OCI-LY1 (cell line): ENCODE measurements at regions not wholly inside any gene's neighbourhood (a gene's known extent, or its start where the extent isn't known, plus 50 kb on each side); places are given as distances from the start of the nearest gene placed in this dataset.
A peak's percentile ranks its signal among the peaks of the same experiment; 100 is the strongest.

Experiments used
- H2AFZ ChIP-seq: fragments of 200-600 bp; sonication (generic), shearing (Covaris generic); 2 replicates; pipeline ENCODE4 v1.6.0; 2014; ENCODE audit warnings: antibody characterized with exemption, mild to moderate bottlenecking, low read length
- H3F3A ChIP-seq: fragments of 200-600 bp; sonication (generic), shearing (Covaris generic); 2 replicates; pipeline ENCODE4 v1.6.0; 2014; ENCODE audit warnings: mild to moderate bottlenecking, antibody characterized with exemption, low read length, moderate library complexity; ENCODE audit not compliant: insufficient read depth
- H3K27ac ChIP-seq: fragments of 200-600 bp; sonication (generic); 2 replicates; pipeline ENCODE4 v1.5.1; 2014; ENCODE audit warnings: low read length, mixed run types, mild to moderate bottlenecking, low read depth; ENCODE audit not compliant: poor library complexity, severe bottlenecking
- H3K27me3 ChIP-seq: fragments of 200-600 bp; sonication (generic); 2 replicates; pipeline ENCODE4 v1.6.0; 2014; ENCODE audit warnings: antibody characterized with exemption, mild to moderate bottlenecking, low read length, moderate library complexity; ENCODE audit not compliant: insufficient read depth
- H3K36me3 ChIP-seq: fragments of 200-600 bp; sonication (generic); 2 replicates; pipeline ENCODE4 v1.6.1; 2014; ENCODE audit warnings: mild to moderate bottlenecking, antibody characterized with exemption, low read length, moderate library complexity, mixed read lengths; ENCODE audit not compliant: insufficient read depth
- H3K4me1 ChIP-seq: fragments of 200-600 bp; sonication (generic); 2 replicates; pipeline ENCODE4 v1.5.1; 2014; ENCODE audit warnings: mild to moderate bottlenecking, low read length, moderate library complexity; ENCODE audit not compliant: insufficient read depth, severe bottlenecking
- H3K4me2 ChIP-seq: fragments of 200-600 bp; sonication (generic), shearing (Covaris generic); 2 replicates; pipeline ENCODE4 v1.6.1; 2014; ENCODE audit warnings: low read length
- H3K4me3 ChIP-seq: fragments of 200-600 bp; sonication (generic); 2 replicates; pipeline ENCODE4 v1.5.1; 2014; ENCODE audit warnings: low read length, low read depth, mild to moderate bottlenecking, mixed read lengths; ENCODE audit not compliant: poor library complexity, severe bottlenecking
- H3K79me2 ChIP-seq: fragments of 200-600 bp; shearing (Covaris generic); 2 replicates; pipeline ENCODE4 v1.6.1; 2016; ENCODE audit warnings: mixed run types, low read length, mixed read lengths; ENCODE audit not compliant: insufficient read depth
- H3K9ac ChIP-seq: fragments of 200-600 bp; sonication (generic), shearing (Covaris generic); 2 replicates; pipeline ENCODE4 v1.6.1; 2014; ENCODE audit warnings: mild to moderate bottlenecking, low read length, mixed read lengths
- H3K9me2 ChIP-seq: fragments of 200-600 bp; sonication (generic), shearing (Covaris generic); 2 replicates; pipeline ENCODE4 v1.6.1; 2014; ENCODE audit warnings: low read depth, mild to moderate bottlenecking, low read length, mixed read lengths
- H3K9me3 ChIP-seq: fragments of 200-600 bp; shearing (Covaris generic); 2 replicates; pipeline ENCODE4 v1.6.1; 2014; ENCODE audit warnings: low read length, mixed read lengths
- H4K20me1 ChIP-seq: fragments of 200-600 bp; sonication (generic), shearing (Covaris generic); 2 replicates; pipeline ENCODE4 v1.6.0; 2016; ENCODE audit warnings: mild to moderate bottlenecking, low read length; ENCODE audit not compliant: insufficient read depth
- EZH2 ChIP-seq: fragments of 200-600 bp; sonication (generic), shearing (Covaris generic); IDR thresholded peaks from 2 replicates; pipeline ENCODE4 v1.8.0; 2017; ENCODE audit warnings: borderline replicate concordance, mixed run types, mild to moderate bottlenecking, antibody characterized with exemption, low read length, moderate library complexity, mixed read lengths
- TF ChIP-seq, protein P1 (sequence below): fragments of 200-600 bp; sonication (generic), shearing (Covaris generic); IDR thresholded peaks from 2 replicates; pipeline ENCODE4 v1.5.1; 2017; ENCODE audit warnings: mild to moderate bottlenecking, antibody characterized with exemption, low read length, moderate library complexity, mixed read lengths

DNA sequence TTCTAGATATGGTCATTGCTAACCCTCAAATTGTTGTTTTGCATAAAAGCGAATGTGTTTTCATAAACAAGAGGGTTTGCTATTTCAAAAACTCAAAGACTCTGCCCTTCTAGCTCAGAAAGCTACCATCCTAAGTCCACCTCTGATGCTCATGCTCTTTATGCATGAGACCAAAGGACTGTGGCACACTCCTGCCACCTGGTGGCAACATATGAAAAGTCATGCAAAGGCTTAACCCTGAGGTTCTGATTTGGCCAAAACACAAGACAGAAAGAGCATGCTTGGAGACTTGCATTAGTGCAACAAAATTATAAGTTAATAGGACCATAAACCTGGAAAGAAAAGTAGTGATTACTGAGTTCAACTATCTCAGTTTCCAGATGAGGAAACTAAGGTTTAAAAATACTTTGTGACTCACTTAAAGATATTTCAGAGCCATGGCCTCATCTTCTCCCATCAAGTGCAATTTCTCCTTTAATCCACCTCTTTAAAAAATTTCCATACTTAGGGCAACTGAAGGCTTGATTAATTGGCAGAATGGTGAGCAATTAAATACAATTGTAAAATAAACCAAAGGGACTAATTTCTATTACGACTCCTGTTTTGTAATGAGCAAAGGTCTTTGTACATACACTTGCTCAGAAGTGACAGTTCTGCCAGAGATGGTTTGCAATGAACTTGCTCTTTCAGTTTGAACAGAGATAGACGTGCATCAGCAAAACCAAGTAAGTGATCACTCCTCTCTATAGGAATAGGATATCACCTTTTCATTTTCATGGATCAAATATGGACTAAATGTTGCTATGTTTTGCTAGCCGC lies 110.7 kb upstream of the RAD23B start:
- Histone ChIP-seq H3K36me3 (no peaks in the 10 kb centered on the region), H3K4me1 (no peaks in the 10 kb centered on the region), H3K27me3 (no peaks in the 10 kb centered on the region), H3K9me3 (no peaks in the 10 kb centered on the region), H3F3A (no peaks in the 10 kb centered on the region), H3K27ac (no peak overlapping the region), H3K79me2 (no peaks in the 10 kb centered on the region), H3K9ac (no peak overlapping the region), H4K20me1 (no peaks in the 10 kb centered on the region), H2AFZ (no peak overlapping the region), H3K4me2 (no peak overlapping the region), H3K9me2 (no peaks in the 10 kb centered on the region), H3K4me3 (no peak overlapping the region)
- no peak for TF ChIP-seq EZH2
- TF ChIP-seq, protein P1, sequence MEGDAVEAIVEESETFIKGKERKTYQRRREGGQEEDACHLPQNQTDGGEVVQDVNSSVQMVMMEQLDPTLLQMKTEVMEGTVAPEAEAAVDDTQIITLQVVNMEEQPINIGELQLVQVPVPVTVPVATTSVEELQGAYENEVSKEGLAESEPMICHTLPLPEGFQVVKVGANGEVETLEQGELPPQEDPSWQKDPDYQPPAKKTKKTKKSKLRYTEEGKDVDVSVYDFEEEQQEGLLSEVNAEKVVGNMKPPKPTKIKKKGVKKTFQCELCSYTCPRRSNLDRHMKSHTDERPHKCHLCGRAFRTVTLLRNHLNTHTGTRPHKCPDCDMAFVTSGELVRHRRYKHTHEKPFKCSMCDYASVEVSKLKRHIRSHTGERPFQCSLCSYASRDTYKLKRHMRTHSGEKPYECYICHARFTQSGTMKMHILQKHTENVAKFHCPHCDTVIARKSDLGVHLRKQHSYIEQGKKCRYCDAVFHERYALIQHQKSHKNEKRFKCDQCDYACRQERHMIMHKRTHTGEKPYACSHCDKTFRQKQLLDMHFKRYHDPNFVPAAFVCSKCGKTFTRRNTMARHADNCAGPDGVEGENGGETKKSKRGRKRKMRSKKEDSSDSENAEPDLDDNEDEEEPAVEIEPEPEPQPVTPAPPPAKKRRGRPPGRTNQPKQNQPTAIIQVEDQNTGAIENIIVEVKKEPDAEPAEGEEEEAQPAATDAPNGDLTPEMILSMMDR, result peak; percentile 88

DNA sequence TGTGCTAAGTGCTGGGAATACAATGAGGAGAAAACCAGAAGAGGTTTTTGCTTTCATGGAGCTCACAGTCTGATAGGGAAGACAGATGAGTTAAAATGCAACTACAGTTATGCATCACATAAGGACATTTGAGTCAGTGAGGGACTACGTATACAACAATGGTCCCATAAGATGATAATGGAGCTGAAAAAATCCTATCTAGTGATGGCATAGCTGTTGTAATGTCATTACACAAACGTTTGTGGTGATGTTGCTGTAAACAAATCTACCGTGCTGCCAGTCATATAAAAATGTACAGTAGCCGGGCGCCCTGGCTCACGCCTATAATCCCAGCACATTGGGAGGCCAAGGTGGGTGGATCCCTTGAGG lies 110.1 kb upstream of the RAD23B start:
- H3K36me3 ChIP-seq, result no peaks in the 10 kb centered on the region
- no peaks in the 10 kb centered on the region for H3F3A ChIP-seq
- TF ChIP-seq EZH2, result no peak
- TF ChIP-seq, protein P1, result no peak
- no peak overlapping the region for H3K27ac ChIP-seq
- H2AFZ ChIP-seq, result no peak overlapping the region
- H3K4me3 ChIP-seq, result no peak overlapping the region
- H3K9me2 ChIP-seq, result no peaks in the 10 kb centered on the region
- no peaks in the 10 kb centered on the region for H3K27me3 ChIP-seq
- H3K79me2 ChIP-seq, result no peaks in the 10 kb centered on the region
- H4K20me1 ChIP-seq, result no peaks in the 10 kb centered on the region
- no peak overlapping the region for H3K4me2 ChIP-seq
- H3K4me1 ChIP-seq, result no peaks in the 10 kb centered on the region
- no peak overlapping the region for H3K9ac ChIP-seq
- H3K9me3 ChIP-seq, result no peaks in the 10 kb centered on the region

DNA sequence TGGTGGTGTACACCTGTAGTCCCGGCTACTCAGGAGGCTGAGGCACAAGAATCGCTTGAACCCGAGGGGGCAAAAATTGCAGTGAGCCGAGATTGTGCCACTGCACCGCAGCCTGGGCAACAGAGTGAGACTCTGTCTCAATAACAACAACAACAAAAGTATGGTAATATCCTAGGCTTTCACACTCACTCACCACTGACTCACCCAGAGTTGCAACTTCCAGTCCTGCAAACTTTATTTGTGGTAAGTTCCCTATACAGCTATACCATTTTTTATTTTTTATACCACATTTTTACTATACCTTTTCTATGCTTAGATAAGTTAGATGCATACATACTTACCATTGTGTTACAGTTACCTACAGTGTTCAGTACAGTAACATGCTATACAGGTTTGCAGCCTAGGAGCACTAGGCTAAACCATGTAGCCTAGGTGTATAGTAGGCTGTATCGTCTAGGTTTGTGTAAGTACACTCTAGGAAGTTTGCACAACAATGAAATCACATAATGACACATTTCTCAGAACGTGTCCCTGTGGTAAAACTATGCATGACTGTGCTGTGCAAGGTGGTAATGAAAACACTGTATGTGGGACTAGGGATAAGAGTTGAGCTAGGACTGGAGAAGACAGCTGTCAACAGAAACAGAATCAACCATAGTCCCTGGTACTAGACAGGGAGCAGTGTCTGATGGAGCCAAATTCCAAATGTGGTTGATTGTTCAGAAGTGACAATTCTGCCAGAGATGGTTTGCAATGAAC lies 109.5 kb upstream of the RAD23B start:
- Histone ChIP-seq H3K9me3 (no peaks in the 10 kb centered on the region), H3K9me2 (no peaks in the 10 kb centered on the region), H3K4me2 (no peak overlapping the region), H3K27ac (no peak overlapping the region), H3K79me2 (no peaks in the 10 kb centered on the region), H3F3A (no peaks in the 10 kb centered on the region), H2AFZ (no peak overlapping the region), H4K20me1 (no peaks in the 10 kb centered on the region), H3K36me3 (no peaks in the 10 kb centered on the region), H3K9ac (no peak overlapping the region), H3K27me3 (no peaks in the 10 kb centered on the region), H3K4me1 (no peaks in the 10 kb centered on the region), H3K4me3 (no peak overlapping the region)
- TF ChIP-seq, protein P1, result no peak
- no peak for TF ChIP-seq EZH2
